Natural killer cell (primary cell): ENCODE measurements at regions not wholly inside any gene's neighbourhood (a gene's known extent, or its start where the extent isn't known, plus 50 kb on each side); places are given as distances from the start of the nearest gene placed in this dataset.
"Not testable (repeated sequence)": the region's sequence is repeated elsewhere in the genome, so short reads cannot be mapped to it uniquely, and the experiment has no call there.

Experiments used
- ATAC-seq, 3 donors: fragments of 150-1000 bp in 2 of 3; fragments of 200-7000 bp in 1 of 3; cut with Tn5 transposase; 1 replicate in 1 of 3; 2 replicates in 2 of 3; pipeline ENCODE4 v1.10.0; 2021; ENCODE audit warnings: mild to moderate bottlenecking in 2 of 3, moderate library complexity in 2 of 3
- DNase-seq, 2 donors: peaks; one replicate each; pipeline versions ENCODE4 v3.0.0 to v3.0.0-alpha.2; 2013 to 2021; ENCODE audit warnings: mixed read lengths in 1 of 2
- H3K27ac ChIP-seq: one replicate; pipeline ENCODE4 v1.5.1; 2013; ENCODE audit warnings: mild to moderate bottlenecking, low read length
- H3K27me3 ChIP-seq: one replicate; pipeline ENCODE4 v1.6.1; 2013; ENCODE audit warnings: low read length; ENCODE audit not compliant: control insufficient read depth, insufficient read depth
- H3K36me3 ChIP-seq: one replicate; pipeline ENCODE4 v1.6.1; 2013; ENCODE audit warnings: low read length; ENCODE audit not compliant: control insufficient read depth, insufficient read depth
- H3K4me1 ChIP-seq: one replicate; pipeline ENCODE4 v1.6.1; 2013; ENCODE audit warnings: low read length; ENCODE audit not compliant: control insufficient read depth, insufficient read depth
- H3K4me3 ChIP-seq: one replicate; pipeline ENCODE4 v1.5.1; 2013; ENCODE audit warnings: low read length
- H3K9me3 ChIP-seq: one replicate; pipeline ENCODE4 v1.6.1; 2013; ENCODE audit warnings: low read length; ENCODE audit not compliant: control insufficient read depth, insufficient read depth
- H3K27ac Mint-ChIP-seq, 2 donors: one replicate each; pipeline ENCODE4 v1.8.0; 2022; ENCODE audit warnings: mild to moderate bottlenecking in 2 of 2, mixed read lengths in 2 of 2, moderate library complexity in 1 of 2
- H3K27me3 Mint-ChIP-seq, 2 donors: one replicate each; pipeline ENCODE4 v1.8.0; 2022; ENCODE audit warnings: low read depth in 2 of 2, mixed read lengths in 2 of 2
- H3K36me3 Mint-ChIP-seq: one replicate; pipeline ENCODE4 v1.8.0; 2022; ENCODE audit warnings: mixed read lengths
- H3K4me1 Mint-ChIP-seq, 2 donors: one replicate each; pipeline ENCODE4 v1.8.0; 2022; ENCODE audit warnings: mixed read lengths in 2 of 2
- H3K4me3 Mint-ChIP-seq: one replicate; pipeline ENCODE4 v1.8.0; 2022; ENCODE audit warnings: mild to moderate bottlenecking, moderate library complexity, mixed read lengths
- H3K9me3 Mint-ChIP-seq, 2 donors: one replicate each; pipeline ENCODE4 v1.8.0; 2022; ENCODE audit warnings: mixed read lengths in 2 of 2
- CTCF ChIP-seq: fragments of 200-600 bp; IDR thresholded peaks from one replicate; pipeline ENCODE4 v1.8.0; 2022; ENCODE audit warnings: antibody characterized with exemption
- WGBS: methylation state at CpG from one replicate; pipeline ENCODE4 v1.1.7; 2013; ENCODE audit warnings: missing lambda C conversion rate; ENCODE audit not compliant: insufficient coverage; 5-methylcytosine and 5-hydroxymethylcytosine counted together
- intact Hi-C: fragments of 100-400 bp; cut with micrococcal nuclease; formaldehyde crosslinking; loops from one replicate; pipeline ENCODE4 v1.14.2; 2022

- Mint-ChIP-seq H3K36me3 (no peaks in the 10 kb centered on the region), H3K4me1 (no peaks in the 10 kb centered on the region), H3K9me3 (peaks cover 2 to 3% of the 10 kb centered on the region in 2 donors), H3K4me3 (no peak overlapping the region), H3K27me3 (no peaks in the 10 kb centered on the region), H3K27ac (no peak overlapping the region)
- no peak for TF ChIP-seq CTCF
- Histone ChIP-seq H3K27me3 (no peaks in the 10 kb centered on the region), H3K4me1 (no peaks in the 10 kb centered on the region), H3K27ac (no peak overlapping the region), H3K36me3 (no peaks in the 10 kb centered on the region), H3K9me3 (peaks cover 10% of the 10 kb centered on the region), H3K4me3 (no peak overlapping the region)
- no peak for DNase-seq
- no peak for ATAC-seq
- WGBS, result 80% methylated on average over 1 of the region's 1 CpG
- intact Hi-C loops, result no loop called here
These were observed 553.8 kb upstream of the GNPDA2 start for GRCh38 chr4:45280121-45280520.

GRCh38 chr4:45275862-45276261 lies 549.5 kb upstream of the GNPDA2 start:
- H3K4me1 ChIP-seq, result no peaks in the 10 kb centered on the region
- 94% methylated on average over 20 of the region's 21 CpGs for WGBS
- H3K27ac ChIP-seq, result no peak overlapping the region
- intact Hi-C loops, result no loop called here
- ATAC-seq, result no peak
- no peak overlapping the region for H3K4me3 Mint-ChIP-seq
- H3K27me3 ChIP-seq, result no peaks in the 10 kb centered on the region
- TF ChIP-seq CTCF, result no peak
- no peak overlapping the region for H3K4me3 ChIP-seq
- no peaks in the 10 kb centered on the region for H3K4me1 Mint-ChIP-seq
- no peak overlapping the region for H3K27ac Mint-ChIP-seq
- no peaks in the 10 kb centered on the region for H3K27me3 Mint-ChIP-seq
- H3K36me3 ChIP-seq, result no peaks in the 10 kb centered on the region
- peaks cover 10 to 18% of the 10 kb centered on the region in 2 donors for H3K9me3 Mint-ChIP-seq
- no peaks in the 10 kb centered on the region for H3K36me3 Mint-ChIP-seq
- H3K9me3 ChIP-seq, result no peaks in the 10 kb centered on the region
- DNase-seq, result no peak

GRCh38 chr4:45248106-45248505 lies 521.8 kb upstream of the GNPDA2 start:
- ATAC-seq, H3K27ac ChIP-seq, H3K36me3 Mint-ChIP-seq, H3K27ac Mint-ChIP-seq, H3K9me3 ChIP-seq, H3K4me1 ChIP-seq, H3K27me3 ChIP-seq, H3K27me3 Mint-ChIP-seq, H3K36me3 ChIP-seq, H3K4me3 ChIP-seq, DNase-seq, H3K4me1 Mint-ChIP-seq, H3K4me3 Mint-ChIP-seq, intact Hi-C loops: not testable (repeated sequence)
- H3K9me3 Mint-ChIP-seq, result peaks cover 10 to 11% of the 10 kb centered on the region in 2 donors
- WGBS, result 82% methylated on average over 3 of the region's 3 CpGs

GRCh38 chr4:45241976-45242375 lies 515.6 kb upstream of the GNPDA2 start:
- intact Hi-C loops, result no loop called here
- H3K27ac ChIP-seq, result no peak overlapping the region
- no peaks in the 10 kb centered on the region for H3K36me3 ChIP-seq
- Mint-ChIP-seq H3K4me3 (no peak overlapping the region), H3K27ac (no peak overlapping the region), H3K27me3 (no peaks in the 10 kb centered on the region), H3K4me1 (no peaks in the 10 kb centered on the region), H3K9me3 (peaks cover 9% of the 10 kb centered on the region in 2 donors), H3K36me3 (no peaks in the 10 kb centered on the region)
- ATAC-seq (no peak), DNase-seq (no peak)
- H3K4me3 ChIP-seq, result no peak overlapping the region
- H3K4me1 ChIP-seq, result no peaks in the 10 kb centered on the region
- H3K9me3 ChIP-seq, result peaks cover 3% of the 10 kb centered on the region
- TF ChIP-seq CTCF, result no peak
- H3K27me3 ChIP-seq, result no peaks in the 10 kb centered on the region
